ENCODE measurements at regions not wholly inside any gene's neighbourhood (a gene's known extent, or its start where the extent isn't known, plus 50 kb on each side); places are given as distances from the start of the nearest gene placed in this dataset.
"Not testable (repeated sequence)": the region's sequence is repeated elsewhere in the genome, so short reads cannot be mapped to it uniquely, and the experiment has no call there.

GRCh38 chr4:118418396-118418795 is 65.6 kb upstream of the PRSS12 start:
- ATAC-seq (ENCODE audit: low read depth); H3K27ac ChIP-seq (ENCODE audit: low read length in 2 of 2); H3K9ac ChIP-seq (ENCODE audit: low read length); CTCF ChIA-PET; H3K36me3 ChIP-seq (replicated peaks in 1 of 2; ENCODE audit: control extremely low read depth in 1 of 2, control insufficient read depth in 1 of 2, extremely low read depth in 1 of 2, insufficient read depth in 2 of 2, low read length in 1 of 2); H3K27me3 ChIP-seq (replicated peaks in 1 of 4; ENCODE audit: control extremely low read depth in 1 of 4, control insufficient read depth in 3 of 4, insufficient read depth in 4 of 4, low read length in 3 of 4); H3K4me1 Mint-ChIP-seq; H3K9me3 Mint-ChIP-seq (ENCODE audit: insufficient read depth); H3K4me2 ChIP-seq (replicated peaks; ENCODE audit: low read depth, low read length, poor library complexity, severe bottlenecking); H3K79me2 ChIP-seq (ENCODE audit: control insufficient read depth, insufficient read depth, low read length); H3K4me3 ChIP-seq (ENCODE audit: control extremely low read depth in 1 of 5, extremely low read depth in 1 of 5, insufficient read depth in 1 of 5, low read depth in 2 of 5, low read length in 4 of 5); H3K9me3 ChIP-seq (ENCODE audit: control extremely low read depth in 1 of 3, control insufficient read depth in 2 of 3, insufficient read depth in 1 of 3, low read length in 2 of 3); H4K20me1 ChIP-seq (ENCODE audit: control insufficient read depth, insufficient read depth, low read length, poor library complexity, severe bottlenecking); H3K27ac Mint-ChIP-seq; intact Hi-C loops (cut with micrococcal nuclease); POLR2A ChIA-PET; H3K4me3 Mint-ChIP-seq; H3K4me1 ChIP-seq (ENCODE audit: control insufficient read depth in 2 of 2, insufficient read depth in 2 of 2, low read length in 2 of 2); H2AFZ ChIP-seq (ENCODE audit: insufficient read depth, low read depth, low read length, poor library complexity, severe bottlenecking); DNase-seq; H3K27me3 Mint-ChIP-seq: not testable (repeated sequence)
- 60% methylated on average over 1 of the region's 2 CpGs for WGBS (ENCODE audit: insufficient coverage)

- H3K4me3 Mint-ChIP-seq; POLR2A ChIA-PET; H3K9me3 Mint-ChIP-seq (ENCODE audit: insufficient read depth); H3K27ac ChIP-seq (ENCODE audit: low read length in 2 of 2); H3K4me1 ChIP-seq (ENCODE audit: control insufficient read depth in 2 of 2, insufficient read depth in 2 of 2, low read length in 2 of 2); H3K4me2 ChIP-seq (replicated peaks; ENCODE audit: low read depth, low read length, poor library complexity, severe bottlenecking); H3K4me1 Mint-ChIP-seq; H2AFZ ChIP-seq (ENCODE audit: insufficient read depth, low read depth, low read length, poor library complexity, severe bottlenecking); CTCF ChIA-PET; ATAC-seq (ENCODE audit: low read depth); H3K36me3 ChIP-seq (replicated peaks in 1 of 2; ENCODE audit: control extremely low read depth in 1 of 2, control insufficient read depth in 1 of 2, extremely low read depth in 1 of 2, insufficient read depth in 2 of 2, low read length in 1 of 2); H3K27ac Mint-ChIP-seq; H3K27me3 Mint-ChIP-seq; H3K27me3 ChIP-seq (replicated peaks in 1 of 4; ENCODE audit: control extremely low read depth in 1 of 4, control insufficient read depth in 3 of 4, insufficient read depth in 4 of 4, low read length in 3 of 4); H3K4me3 ChIP-seq (ENCODE audit: control extremely low read depth in 1 of 5, extremely low read depth in 1 of 5, insufficient read depth in 1 of 5, low read depth in 2 of 5, low read length in 4 of 5); H4K20me1 ChIP-seq (ENCODE audit: control insufficient read depth, insufficient read depth, low read length, poor library complexity, severe bottlenecking); H3K9ac ChIP-seq (ENCODE audit: low read length); intact Hi-C loops (cut with micrococcal nuclease); DNase-seq; H3K9me3 ChIP-seq (ENCODE audit: control extremely low read depth in 1 of 3, control insufficient read depth in 2 of 3, insufficient read depth in 1 of 3, low read length in 2 of 3); H3K79me2 ChIP-seq (ENCODE audit: control insufficient read depth, insufficient read depth, low read length): not testable (repeated sequence)
- WGBS (ENCODE audit: insufficient coverage): no CpG with 5 or more reads among the region's 7 CpGs
These were observed 66.8 kb upstream of the PRSS12 start for GRCh38 chr4:118419626-118420025.

- H3K4me1 Mint-ChIP-seq; H3K27me3 Mint-ChIP-seq; H3K4me1 ChIP-seq (ENCODE audit: control insufficient read depth in 2 of 2, insufficient read depth in 2 of 2, low read length in 2 of 2); H3K4me3 ChIP-seq (ENCODE audit: control extremely low read depth in 1 of 5, extremely low read depth in 1 of 5, insufficient read depth in 1 of 5, low read depth in 2 of 5, low read length in 4 of 5); H3K9me3 ChIP-seq (ENCODE audit: control extremely low read depth in 1 of 3, control insufficient read depth in 2 of 3, insufficient read depth in 1 of 3, low read length in 2 of 3); POLR2A ChIA-PET; H3K27ac ChIP-seq (ENCODE audit: low read length in 2 of 2); ATAC-seq (ENCODE audit: low read depth); H3K79me2 ChIP-seq (ENCODE audit: control insufficient read depth, insufficient read depth, low read length); H4K20me1 ChIP-seq (ENCODE audit: control insufficient read depth, insufficient read depth, low read length, poor library complexity, severe bottlenecking); H3K4me2 ChIP-seq (replicated peaks; ENCODE audit: low read depth, low read length, poor library complexity, severe bottlenecking); H3K27me3 ChIP-seq (replicated peaks in 1 of 4; ENCODE audit: control extremely low read depth in 1 of 4, control insufficient read depth in 3 of 4, insufficient read depth in 4 of 4, low read length in 3 of 4); H3K27ac Mint-ChIP-seq; H3K9me3 Mint-ChIP-seq (ENCODE audit: insufficient read depth); CTCF ChIA-PET; H3K9ac ChIP-seq (ENCODE audit: low read length); H3K36me3 ChIP-seq (replicated peaks in 1 of 2; ENCODE audit: control extremely low read depth in 1 of 2, control insufficient read depth in 1 of 2, extremely low read depth in 1 of 2, insufficient read depth in 2 of 2, low read length in 1 of 2); intact Hi-C loops (cut with micrococcal nuclease); H3K4me3 Mint-ChIP-seq: not testable (repeated sequence)
- 0% methylated on average over 1 of the region's 5 CpGs for WGBS (ENCODE audit: insufficient coverage)
- peak; percentile 3 for DNase-seq
- peak overlapping the region; percentile 38 for H2AFZ ChIP-seq (ENCODE audit: insufficient read depth, low read depth, low read length, poor library complexity, severe bottlenecking)
These were observed 71.3 kb upstream of the PRSS12 start for GRCh38 chr4:118424062-118424461.

GRCh38 chr4:118428881-118429280 is 76.1 kb upstream of the PRSS12 start:
- H3K27ac Mint-ChIP-seq; intact Hi-C loops (cut with micrococcal nuclease); POLR2A ChIA-PET; CTCF ChIA-PET; H3K9me3 ChIP-seq (ENCODE audit: control extremely low read depth in 1 of 3, control insufficient read depth in 2 of 3, insufficient read depth in 1 of 3, low read length in 2 of 3); H3K9ac ChIP-seq (ENCODE audit: low read length); H4K20me1 ChIP-seq (ENCODE audit: control insufficient read depth, insufficient read depth, low read length, poor library complexity, severe bottlenecking); H3K9me3 Mint-ChIP-seq (ENCODE audit: insufficient read depth); H3K4me3 Mint-ChIP-seq; H3K4me3 ChIP-seq (ENCODE audit: control extremely low read depth in 1 of 5, extremely low read depth in 1 of 5, insufficient read depth in 1 of 5, low read depth in 2 of 5, low read length in 4 of 5); H3K27me3 Mint-ChIP-seq; H3K27ac ChIP-seq (ENCODE audit: low read length in 2 of 2); H3K36me3 ChIP-seq (replicated peaks in 1 of 2; ENCODE audit: control extremely low read depth in 1 of 2, control insufficient read depth in 1 of 2, extremely low read depth in 1 of 2, insufficient read depth in 2 of 2, low read length in 1 of 2); H3K4me1 ChIP-seq (ENCODE audit: control insufficient read depth in 2 of 2, insufficient read depth in 2 of 2, low read length in 2 of 2); ATAC-seq (ENCODE audit: low read depth); H3K27me3 ChIP-seq (replicated peaks in 1 of 4; ENCODE audit: control extremely low read depth in 1 of 4, control insufficient read depth in 3 of 4, insufficient read depth in 4 of 4, low read length in 3 of 4); H3K79me2 ChIP-seq (ENCODE audit: control insufficient read depth, insufficient read depth, low read length); H3K4me1 Mint-ChIP-seq; H3K4me2 ChIP-seq (replicated peaks; ENCODE audit: low read depth, low read length, poor library complexity, severe bottlenecking); DNase-seq; H2AFZ ChIP-seq (ENCODE audit: insufficient read depth, low read depth, low read length, poor library complexity, severe bottlenecking): not testable (repeated sequence)
- WGBS (ENCODE audit: insufficient coverage): no CpG with 5 or more reads among the region's 1 CpG

All from B cell (primary cell).